Mesothelial cell of epicardium (in vitro differentiated cells): ENCODE measurements at regions not wholly inside any gene's neighbourhood (a gene's known extent, or its start where the extent isn't known, plus 50 kb on each side); places are given as distances from the start of the nearest gene placed in this dataset.
"Not testable (repeated sequence)": the region's sequence is repeated elsewhere in the genome, so short reads cannot be mapped to it uniquely, and the experiment has no call there.

Source experiments
- DNase-seq, 2 experiments: peaks; one replicate each; pipeline ENCODE4 v3.0.0; 2021; ENCODE audit warnings: low spot score in 2 of 2; ENCODE audit not compliant: unreplicated experiment in 2 of 2
- H3K27ac Mint-ChIP-seq: 2 replicates; pipeline ENCODE4 v1.8.0; 2021; ENCODE audit warnings: mixed read lengths
- H3K27me3 Mint-ChIP-seq: 2 replicates; pipeline ENCODE4 v1.8.0; 2021; ENCODE audit warnings: low read depth, mixed read lengths
- H3K36me3 Mint-ChIP-seq: 2 replicates; pipeline ENCODE4 v1.8.0; 2021; ENCODE audit warnings: mixed read lengths
- H3K4me1 Mint-ChIP-seq: 2 replicates; pipeline ENCODE4 v1.8.0; 2021; ENCODE audit warnings: mixed read lengths
- H3K4me3 Mint-ChIP-seq: 2 replicates; pipeline ENCODE4 v1.8.0; 2021; ENCODE audit warnings: mild to moderate bottlenecking, moderate library complexity, mixed read lengths
- H3K9me3 Mint-ChIP-seq: 2 replicates; pipeline ENCODE4 v1.8.0; 2021; ENCODE audit warnings: mixed read lengths
- CTCF ChIP-seq: fragments of 200-600 bp; sonication (generic); IDR thresholded peaks from one replicate; pipeline ENCODE4 v1.5.0; 2021; ENCODE audit warnings: antibody characterized with exemption; ENCODE audit not compliant: unreplicated experiment

GRCh38 chr1:201639826-201640225, 100.9 kb downstream of the NAV1 start:
- H3K4me1 Mint-ChIP-seq = peaks cover 19% of the 10 kb centered on the region
- H3K36me3 Mint-ChIP-seq = peaks cover 17% of the 10 kb centered on the region
- H3K4me3 Mint-ChIP-seq = no peak overlapping the region
- DNase-seq = no peak
- no peak for TF ChIP-seq CTCF
- peak overlapping the region; percentile 49 for H3K27ac Mint-ChIP-seq
- no peaks in the 10 kb centered on the region for H3K27me3 Mint-ChIP-seq
- no peaks in the 10 kb centered on the region for H3K9me3 Mint-ChIP-seq

DNA sequence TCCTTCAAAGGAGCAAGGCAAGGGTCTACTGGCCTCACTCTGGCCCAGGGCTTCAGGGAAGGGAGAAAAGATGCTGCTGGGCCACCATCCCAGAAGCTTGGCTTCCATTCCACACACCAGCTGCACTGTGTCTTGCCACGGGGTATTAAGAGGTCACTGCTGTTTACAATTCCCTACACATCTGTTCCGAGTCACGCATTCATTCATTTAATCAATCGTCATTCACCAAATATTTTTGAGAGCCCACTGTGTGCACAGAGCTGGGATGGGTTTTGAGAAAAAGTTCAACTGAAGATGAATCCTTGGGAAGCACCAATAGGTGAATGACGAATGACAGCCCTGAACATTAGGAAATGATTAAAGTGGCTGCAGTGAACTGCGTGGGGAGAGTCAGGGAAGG, 101.7 kb downstream of the NAV1 start:
- H3K9me3 Mint-ChIP-seq = no peaks in the 10 kb centered on the region
- peaks cover 17% of the 10 kb centered on the region for H3K4me1 Mint-ChIP-seq
- DNase-seq = no peak
- TF ChIP-seq CTCF = no peak
- peaks cover 17% of the 10 kb centered on the region for H3K36me3 Mint-ChIP-seq
- H3K27ac Mint-ChIP-seq = no peak overlapping the region
- H3K4me3 Mint-ChIP-seq = no peak overlapping the region
- no peaks in the 10 kb centered on the region for H3K27me3 Mint-ChIP-seq

- Mint-ChIP-seq H3K4me1 (peaks cover 10% of the 10 kb centered on the region), H3K27me3 (peaks cover 5% of the 10 kb centered on the region)
- TF ChIP-seq CTCF = no peak
Measured at GRCh38 chr1:201641524-201642253, 102.8 kb downstream of the NAV1 start.

DNA sequence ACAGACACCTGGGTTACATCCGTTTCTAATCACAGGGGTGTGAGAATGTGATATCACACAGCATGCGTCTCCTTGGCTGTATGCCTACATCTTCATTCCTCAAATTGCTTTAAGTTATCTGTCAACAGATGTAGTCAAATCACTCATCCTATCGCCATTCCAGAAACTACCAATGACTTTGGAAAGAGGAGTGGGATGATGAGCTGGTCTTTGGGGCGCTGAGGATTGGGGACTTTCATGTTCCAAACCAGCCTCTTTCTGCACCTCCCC, 104.8 kb downstream of the NAV1 start:
- Mint-ChIP-seq H3K9me3 (no peaks in the 10 kb centered on the region), H3K4me1 (peaks cover 12% of the 10 kb centered on the region), H3K27ac (no peak overlapping the region), H3K36me3 (peaks cover 17% of the 10 kb centered on the region), H3K27me3 (peaks cover 11% of the 10 kb centered on the region), H3K4me3 (no peak overlapping the region)
- no peak for TF ChIP-seq CTCF
- no peak for DNase-seq

More at GRCh38 chr1:201641524-201642253, 102.8 kb downstream of the NAV1 start:
- Mint-ChIP-seq H3K36me3 (peaks cover 17% of the 10 kb centered on the region), H3K4me3 (no peak overlapping the region), H3K27ac (no peak overlapping the region), H3K9me3 (no peaks in the 10 kb centered on the region)
- DNase-seq = no peak

DNA sequence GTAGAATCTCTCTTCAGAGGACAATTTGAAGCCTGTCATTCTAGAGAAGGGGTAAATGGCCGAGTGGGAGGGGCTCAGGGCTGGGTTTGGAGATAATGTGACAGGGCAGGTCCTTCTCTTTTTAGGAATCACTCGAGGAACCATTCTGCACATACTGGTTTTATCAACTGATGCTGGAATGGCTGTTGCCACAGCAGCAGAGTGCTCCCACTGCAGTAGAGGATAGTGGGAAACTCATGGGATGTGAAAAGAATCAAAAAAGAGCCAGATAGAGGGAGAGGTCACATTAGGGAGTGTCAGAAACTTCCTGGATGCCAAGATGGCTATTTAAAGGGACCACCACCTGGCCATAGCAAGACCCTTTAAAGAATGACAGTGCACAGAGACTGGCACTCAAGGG, 105.3 kb downstream of the NAV1 start:
- Mint-ChIP-seq H3K27me3 (peaks cover 11% of the 10 kb centered on the region), H3K4me3 (no peak overlapping the region), H3K27ac (no peak overlapping the region), H3K4me1 (peaks cover 12% of the 10 kb centered on the region), H3K36me3 (peaks cover 17% of the 10 kb centered on the region), H3K9me3 (no peaks in the 10 kb centered on the region)
- no peak for TF ChIP-seq CTCF
- no peak for DNase-seq

GRCh38 chr1:201645000-201645399, 106.1 kb downstream of the NAV1 start:
- H3K9me3 Mint-ChIP-seq, H3K4me3 Mint-ChIP-seq, H3K27ac Mint-ChIP-seq, DNase-seq: not testable (repeated sequence)
- peaks cover 15% of the 10 kb centered on the region for H3K4me1 Mint-ChIP-seq
- peaks cover 14% of the 10 kb centered on the region for H3K36me3 Mint-ChIP-seq
- H3K27me3 Mint-ChIP-seq = peaks cover 18% of the 10 kb centered on the region
